ENCODE measurements at regions not wholly inside any gene's neighbourhood (a gene's known extent, or its start where the extent isn't known, plus 50 kb on each side); places are given as distances from the start of the nearest gene placed in this dataset.
"Not testable (repeated sequence)": the region's sequence is repeated elsewhere in the genome, so short reads cannot be mapped to it uniquely, and the experiment has no call there.

GRCh38 chrY:26669243-26669642 lies 1047.3 kb downstream of the CDY1 start:
- TF ChIP-seq CTCF (conservative IDR thresholded peaks at IDR 0.05; ENCODE audit: low read length); EZH2phosphoT487 (IDR thresholded peaks at IDR 0.05; ENCODE audit: borderline replicate concordance, low read depth, low read length): not testable (repeated sequence)
